Lung (tissue), 11 donors: ENCODE measurements at regions not wholly inside any gene's neighbourhood (a gene's known extent, or its start where the extent isn't known, plus 50 kb on each side); places are given as distances from the start of the nearest gene placed in this dataset.

Source experiments
- ATAC-seq: fragments of 200-7000 bp; cut with Tn5 transposase; one replicate; pipeline ENCODE4 v1.9.1; 2020; ENCODE audit warnings: moderate number of reproducible peaks; ENCODE audit not compliant: insufficient read depth, low FRiP score
- DNase-seq, 3 donors: peaks; one replicate each; pipeline ENCODE4 v3.0.0-alpha.2; 2013 to 2017
- H3K27ac ChIP-seq, 2 donors: one replicate each; pipeline ENCODE4 v1.5.1; 2013; ENCODE audit warnings: mild to moderate bottlenecking in 2 of 2, moderate library complexity in 2 of 2, control low read depth in 1 of 2, inconsistent platforms in 1 of 2, low read depth in 1 of 2, low read length in 1 of 2
- H3K27me3 ChIP-seq, 3 donors: one replicate each; pipeline ENCODE4 v1.5.1; 2013; ENCODE audit warnings: low read length in 2 of 3; ENCODE audit not compliant: control insufficient read depth in 3 of 3, insufficient read depth in 3 of 3
- H3K36me3 ChIP-seq, 4 donors: one replicate each; pipeline ENCODE4 v1.5.1; 2013; ENCODE audit warnings: low read length in 4 of 4, mild to moderate bottlenecking in 1 of 4, moderate library complexity in 1 of 4; ENCODE audit not compliant: control insufficient read depth in 4 of 4, insufficient read depth in 4 of 4
- H3K4me1 ChIP-seq, 5 donors: one replicate each; pipeline ENCODE4 v1.5.1; 2013; ENCODE audit warnings: low read length in 5 of 5, mild to moderate bottlenecking in 2 of 5, moderate library complexity in 1 of 5; ENCODE audit not compliant: control insufficient read depth in 5 of 5, insufficient read depth in 5 of 5
- H3K4me3 ChIP-seq: one replicate; pipeline ENCODE4 v1.5.1; 2013; ENCODE audit warnings: mild to moderate bottlenecking, control low read depth, moderate library complexity
- H3K9ac ChIP-seq, 2 donors: one replicate each; pipeline ENCODE4 v1.5.1; 2013; ENCODE audit warnings: low read length in 2 of 2, control low read depth in 1 of 2; ENCODE audit not compliant: insufficient read depth in 1 of 2
- H3K9me3 ChIP-seq, 4 donors: one replicate each; pipeline ENCODE4 v1.5.1; 2013; ENCODE audit warnings: low read length in 3 of 4, mild to moderate bottlenecking in 1 of 4, moderate library complexity in 1 of 4; ENCODE audit not compliant: control insufficient read depth in 4 of 4, insufficient read depth in 3 of 4
- WGBS, 2 donors: extraction: QIAGEN DNeasy Blood & Tissue Kit; methylation state at CpG; one replicate each; pipeline ENCODE4 v1.1.7; 2013; 5-methylcytosine and 5-hydroxymethylcytosine counted together
- TF ChIP-seq, protein P1 (sequence below): IDR thresholded peaks from 2 replicates; pipeline ENCODE4 v1.5.1; 2012; ENCODE audit warnings: mild to moderate bottlenecking; ENCODE audit errors: control extremely low read depth, extremely low read depth
- donor health status: control.
- donor health status: control.
- donor health status: Bipolar disorder and iron deficiency.
- donor health status: healthy.
- donor health status: DM: yes; HTN: yes; CAD: no.

DNA sequence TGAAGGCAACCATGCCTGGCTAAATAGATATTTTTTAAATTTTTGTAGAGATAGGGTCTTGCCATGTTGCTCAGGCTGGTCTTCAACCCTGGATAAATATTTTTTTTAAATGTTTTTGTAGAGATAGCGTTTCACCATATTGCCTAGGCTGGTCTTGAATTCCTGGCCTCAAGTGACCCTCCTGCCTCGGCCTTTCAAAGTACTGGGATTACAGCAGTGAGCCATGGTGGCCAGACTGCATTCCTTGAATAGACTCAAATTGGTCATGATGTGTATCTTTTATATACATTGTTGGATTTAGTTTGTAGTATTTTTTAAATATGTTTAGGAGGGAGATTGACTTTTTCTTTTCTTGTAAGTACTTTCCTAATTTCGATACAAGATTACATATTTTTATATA is 325.7 kb upstream of the C11orf87 start:
- Histone ChIP-seq H3K36me3 (no peaks in the 10 kb centered on the region), H3K27me3 (no peaks in the 10 kb centered on the region), H3K4me3 (no peak overlapping the region), H3K27ac (no peak overlapping the region), H3K4me1 (no peaks in the 10 kb centered on the region), H3K9me3 (no peaks in the 10 kb centered on the region), H3K9ac (no peak overlapping the region)
- ATAC-seq: no peak
- no peak for DNase-seq
- WGBS, 2 donors: 89 to 96% methylated on average over 3 of the region's 3 CpGs
- TF ChIP-seq, protein P1, sequence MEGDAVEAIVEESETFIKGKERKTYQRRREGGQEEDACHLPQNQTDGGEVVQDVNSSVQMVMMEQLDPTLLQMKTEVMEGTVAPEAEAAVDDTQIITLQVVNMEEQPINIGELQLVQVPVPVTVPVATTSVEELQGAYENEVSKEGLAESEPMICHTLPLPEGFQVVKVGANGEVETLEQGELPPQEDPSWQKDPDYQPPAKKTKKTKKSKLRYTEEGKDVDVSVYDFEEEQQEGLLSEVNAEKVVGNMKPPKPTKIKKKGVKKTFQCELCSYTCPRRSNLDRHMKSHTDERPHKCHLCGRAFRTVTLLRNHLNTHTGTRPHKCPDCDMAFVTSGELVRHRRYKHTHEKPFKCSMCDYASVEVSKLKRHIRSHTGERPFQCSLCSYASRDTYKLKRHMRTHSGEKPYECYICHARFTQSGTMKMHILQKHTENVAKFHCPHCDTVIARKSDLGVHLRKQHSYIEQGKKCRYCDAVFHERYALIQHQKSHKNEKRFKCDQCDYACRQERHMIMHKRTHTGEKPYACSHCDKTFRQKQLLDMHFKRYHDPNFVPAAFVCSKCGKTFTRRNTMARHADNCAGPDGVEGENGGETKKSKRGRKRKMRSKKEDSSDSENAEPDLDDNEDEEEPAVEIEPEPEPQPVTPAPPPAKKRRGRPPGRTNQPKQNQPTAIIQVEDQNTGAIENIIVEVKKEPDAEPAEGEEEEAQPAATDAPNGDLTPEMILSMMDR: no peak

DNA sequence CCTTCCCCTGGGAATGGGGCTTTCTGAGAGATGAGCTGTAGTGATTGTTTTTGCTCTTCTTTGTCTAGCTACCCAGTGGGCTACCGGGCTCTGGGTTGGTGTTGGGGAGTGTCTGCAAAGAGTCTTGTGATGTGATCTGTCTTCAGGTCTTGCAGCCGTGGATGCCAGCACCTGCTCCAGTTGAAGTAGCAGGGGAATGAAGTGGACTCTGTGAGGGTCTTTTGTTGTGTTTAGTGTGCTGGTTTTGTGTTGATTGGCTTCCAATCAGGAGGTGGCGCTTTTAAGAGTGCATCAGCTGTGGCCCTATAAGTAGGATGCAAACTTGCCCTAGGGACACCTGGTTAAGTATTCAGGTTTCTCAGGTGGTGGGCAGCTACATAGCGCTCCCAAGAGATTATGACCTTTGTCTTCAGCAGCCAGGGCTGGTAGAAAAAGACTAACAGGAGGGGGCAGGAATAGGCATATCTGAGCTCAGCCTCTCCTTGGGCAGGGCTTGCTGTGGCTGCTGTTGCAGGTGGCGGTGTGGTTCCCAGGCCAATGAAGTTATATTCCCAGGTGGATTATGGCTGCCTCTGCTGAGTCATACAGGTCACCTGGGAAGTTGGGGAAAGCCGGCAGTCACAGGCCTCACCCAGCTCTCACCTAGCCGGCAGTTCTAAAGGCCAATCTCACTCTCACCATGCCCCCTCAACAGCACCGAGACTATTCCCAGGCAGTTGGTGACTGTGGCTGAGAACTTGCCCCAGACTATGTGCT is 315.7 kb upstream of the C11orf87 start:
- ATAC-seq (no peak), DNase-seq (no peak)
- Histone ChIP-seq H3K9ac (no peak overlapping the region), H3K36me3 (no peaks in the 10 kb centered on the region), H3K9me3 (no peaks in the 10 kb centered on the region), H3K27me3 (no peaks in the 10 kb centered on the region), H3K27ac (no peak overlapping the region), H3K4me3 (no peak overlapping the region), H3K4me1 (peaks cover 0 to 2% (median 0%) of the 10 kb centered on the region in 5 donors)
- TF ChIP-seq, protein P1: no peak
- 93 to 94% methylated on average over 8 of the region's 8 CpGs for WGBS, 2 donors

DNA sequence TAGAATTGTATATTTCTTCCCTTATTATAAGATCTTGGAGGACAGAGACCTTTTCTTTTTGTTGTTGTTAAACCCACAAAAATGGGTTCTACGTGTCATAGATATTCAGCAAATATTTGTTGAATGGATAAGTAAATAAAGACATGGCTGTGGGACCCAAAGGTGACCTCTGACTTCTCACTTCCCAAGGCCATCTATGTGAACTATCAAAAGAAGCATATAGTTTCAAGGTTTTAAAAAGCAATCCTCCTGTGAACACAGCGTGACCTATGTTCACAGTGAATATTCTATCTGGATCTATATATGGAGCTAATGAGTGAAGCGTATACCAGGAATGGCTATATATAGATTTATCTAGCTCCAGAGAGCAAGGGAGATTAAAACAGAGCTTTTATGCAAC is 312.8 kb upstream of the C11orf87 start:
- no peak overlapping the region for H3K27ac ChIP-seq
- DNase-seq (no peak), ATAC-seq (no peak)
- no peaks in the 10 kb centered on the region for H3K9me3 ChIP-seq
- H3K4me3 ChIP-seq: no peak overlapping the region
- H3K9ac ChIP-seq: no peak overlapping the region
- TF ChIP-seq, protein P1: no peak
- no peaks in the 10 kb centered on the region for H3K27me3 ChIP-seq
- 77 to 79% methylated on average over 3 of the region's 3 CpGs for WGBS, 2 donors
- no peaks in the 10 kb centered on the region for H3K36me3 ChIP-seq
- peaks cover 0 to 7% (median 2%) of the 10 kb centered on the region in 5 donors for H3K4me1 ChIP-seq
